K562 (cell line): ENCODE measurements at regions not wholly inside any gene's neighbourhood (a gene's known extent, or its start where the extent isn't known, plus 50 kb on each side); places are given as distances from the start of the nearest gene placed in this dataset.

ENCODE experiments used
- POLR2AphosphoS5 ChIP-seq: IDR thresholded peaks from 2 replicates; pipeline ENCODE4 v1.6.1; 2011; ENCODE audit warnings: mild to moderate bottlenecking, low read depth, low read length, moderate library complexity; ENCODE audit not compliant: control insufficient read depth, insufficient read depth
- RFX5 ChIP-seq: IDR thresholded peaks from 2 replicates; pipeline ENCODE4 v1.6.1; 2011; ENCODE audit warnings: low read depth, mild to moderate bottlenecking, improper control_type of control experiment, low read length
- SPI1 ChIP-seq: IDR thresholded peaks from 2 replicates; pipeline ENCODE4 v1.6.1; 2011; ENCODE audit warnings: low read depth, low read length, control low read depth, borderline replicate concordance
- ZNF76 ChIP-seq: fragments of 250-450 bp; sonication (Bioruptor Pico); IDR thresholded peaks from 2 replicates; pipeline ENCODE4 v1.4.0; 2020; ENCODE audit warnings: mild to moderate bottlenecking, moderate library complexity, borderline replicate concordance
- TF ChIP-seq, protein P1 (sequence below): sonication (generic); formaldehyde crosslinking; IDR thresholded peaks from 2 replicates; pipeline ENCODE4 v1.8.0; 2022; ENCODE audit warnings: mild to moderate bottlenecking, low read depth, missing genetic modification reagents
- TF ChIP-seq, protein P2 (sequence below), 3 experiments: IDR thresholded peaks in 2 of 3; conservative IDR thresholded peaks in 1 of 3; 2 replicates each; pipeline ENCODE4 v1.5.1; 2011 to 2012; ENCODE audit warnings: low read length in 3 of 3, mild to moderate bottlenecking in 3 of 3, control low read depth in 2 of 3, improper control_type of control experiment in 1 of 3, inconsistent platforms in 1 of 3, low read depth in 1 of 3, mixed read lengths in 1 of 3, moderate library complexity in 1 of 3; ENCODE audit not compliant: insufficient read depth in 2 of 3

DNA sequence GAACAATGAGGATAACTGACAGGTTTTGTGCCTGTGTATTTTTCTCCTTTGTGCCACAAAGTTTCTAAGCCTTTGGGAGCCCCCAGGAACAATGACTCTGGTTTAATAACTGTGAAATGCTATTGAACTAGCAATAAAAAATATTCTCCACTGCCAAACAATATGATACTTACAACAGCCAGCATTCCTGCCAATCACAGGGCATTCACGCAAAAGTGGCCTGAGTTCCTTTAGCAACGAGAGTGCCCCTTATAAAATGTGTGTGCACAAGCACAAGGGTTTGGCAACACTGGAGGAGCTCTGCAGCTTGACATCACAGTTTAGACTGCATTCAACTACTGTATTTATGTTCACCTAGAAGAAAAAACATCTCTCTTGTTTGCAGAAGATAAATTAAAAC lies 412.9 kb upstream of the NFE2L3 start:
- TF ChIP-seq, protein P1, sequence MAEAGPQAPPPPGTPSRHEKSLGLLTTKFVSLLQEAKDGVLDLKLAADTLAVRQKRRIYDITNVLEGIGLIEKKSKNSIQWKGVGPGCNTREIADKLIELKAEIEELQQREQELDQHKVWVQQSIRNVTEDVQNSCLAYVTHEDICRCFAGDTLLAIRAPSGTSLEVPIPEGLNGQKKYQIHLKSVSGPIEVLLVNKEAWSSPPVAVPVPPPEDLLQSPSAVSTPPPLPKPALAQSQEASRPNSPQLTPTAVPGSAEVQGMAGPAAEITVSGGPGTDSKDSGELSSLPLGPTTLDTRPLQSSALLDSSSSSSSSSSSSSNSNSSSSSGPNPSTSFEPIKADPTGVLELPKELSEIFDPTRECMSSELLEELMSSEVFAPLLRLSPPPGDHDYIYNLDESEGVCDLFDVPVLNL (CRISPR knock-in tag): no peak
- TF ChIP-seq RFX5 (no peak), ZNF76 (no peak), SPI1 (no peak), POLR2AphosphoS5 (no peak)
- TF ChIP-seq, protein P2, sequence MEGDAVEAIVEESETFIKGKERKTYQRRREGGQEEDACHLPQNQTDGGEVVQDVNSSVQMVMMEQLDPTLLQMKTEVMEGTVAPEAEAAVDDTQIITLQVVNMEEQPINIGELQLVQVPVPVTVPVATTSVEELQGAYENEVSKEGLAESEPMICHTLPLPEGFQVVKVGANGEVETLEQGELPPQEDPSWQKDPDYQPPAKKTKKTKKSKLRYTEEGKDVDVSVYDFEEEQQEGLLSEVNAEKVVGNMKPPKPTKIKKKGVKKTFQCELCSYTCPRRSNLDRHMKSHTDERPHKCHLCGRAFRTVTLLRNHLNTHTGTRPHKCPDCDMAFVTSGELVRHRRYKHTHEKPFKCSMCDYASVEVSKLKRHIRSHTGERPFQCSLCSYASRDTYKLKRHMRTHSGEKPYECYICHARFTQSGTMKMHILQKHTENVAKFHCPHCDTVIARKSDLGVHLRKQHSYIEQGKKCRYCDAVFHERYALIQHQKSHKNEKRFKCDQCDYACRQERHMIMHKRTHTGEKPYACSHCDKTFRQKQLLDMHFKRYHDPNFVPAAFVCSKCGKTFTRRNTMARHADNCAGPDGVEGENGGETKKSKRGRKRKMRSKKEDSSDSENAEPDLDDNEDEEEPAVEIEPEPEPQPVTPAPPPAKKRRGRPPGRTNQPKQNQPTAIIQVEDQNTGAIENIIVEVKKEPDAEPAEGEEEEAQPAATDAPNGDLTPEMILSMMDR (IDR thresholded peaks at IDR 0.05 in 2 of 3, conservative IDR thresholded peaks at IDR 0.05 in 1 of 3; ENCODE audit: insufficient read depth in 2 of 3, low read depth in 1 of 3, low read length in 3 of 3): no peak
